Stimulated activated naive CD8-positive, alpha-beta T cell treated with anti-CD3 and anti-CD28 coated beads, Interleukin-15, amount 100 ng/mL, for 72 hours (primary cell): ENCODE measurements at regions not wholly inside any gene's neighbourhood (a gene's known extent, or its start where the extent isn't known, plus 50 kb on each side); places are given as distances from the start of the nearest gene placed in this dataset.
"Not testable (repeated sequence)": the region's sequence is repeated elsewhere in the genome, so short reads cannot be mapped to it uniquely, and the experiment has no call there.

Source experiments
- ATAC-seq: fragments of 150-1000 bp; cut with Tn5 transposase; 2 replicates; pipeline ENCODE4 v1.10.0; 2021; ENCODE audit warnings: mild to moderate bottlenecking, moderate library complexity
- DNase-seq, 2 donors: peaks; one replicate each; pipeline ENCODE4 v3.0.0; 2021 to 2022
- H3K27ac Mint-ChIP-seq, 2 donors: one replicate each; pipeline ENCODE4 v1.8.0; 2022; ENCODE audit warnings: mild to moderate bottlenecking in 2 of 2, mixed read lengths in 2 of 2, moderate library complexity in 2 of 2
- H3K27me3 Mint-ChIP-seq: one replicate; pipeline ENCODE4 v1.8.0; 2022; ENCODE audit warnings: mixed read lengths
- H3K4me1 Mint-ChIP-seq: one replicate; pipeline ENCODE4 v1.8.0; 2022; ENCODE audit warnings: mild to moderate bottlenecking, mixed read lengths
- H3K4me3 Mint-ChIP-seq, 2 donors: one replicate each; pipeline ENCODE4 v1.8.0; 2022; ENCODE audit warnings: mild to moderate bottlenecking in 2 of 2, mixed read lengths in 2 of 2, moderate library complexity in 1 of 2
- H3K9me3 Mint-ChIP-seq, 2 donors: one replicate each; pipeline ENCODE4 v1.8.0; 2022; ENCODE audit warnings: mixed read lengths in 2 of 2

DNA sequence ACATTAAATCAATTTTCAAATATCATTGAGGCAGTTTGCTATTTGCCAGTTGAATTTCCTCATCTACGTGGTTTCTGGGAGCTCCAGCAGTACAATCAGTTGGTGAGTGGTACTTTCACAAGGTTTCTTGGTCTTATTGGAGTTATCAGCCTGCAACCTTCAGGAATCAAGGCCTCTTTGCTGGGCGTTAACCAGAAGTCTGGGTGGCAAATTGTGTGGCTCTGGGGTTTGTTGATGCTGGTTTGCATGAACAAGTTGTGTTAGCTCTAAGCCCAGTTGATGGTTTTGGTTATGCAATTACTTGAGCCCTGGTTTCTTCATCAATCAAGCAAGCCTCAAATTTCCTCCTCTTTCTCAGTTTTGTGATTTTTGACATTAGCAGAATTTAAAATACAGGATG lies 152.9 kb upstream of the ANKRD55 start:
- H3K4me1 Mint-ChIP-seq, result no peaks in the 10 kb centered on the region
- DNase-seq, result no peak
- no peaks in the 10 kb centered on the region for H3K27me3 Mint-ChIP-seq
- H3K27ac Mint-ChIP-seq, result no peak overlapping the region
- no peak overlapping the region for H3K4me3 Mint-ChIP-seq
- peaks cover 0 to 12% of the 10 kb centered on the region in 2 donors for H3K9me3 Mint-ChIP-seq
- ATAC-seq, result no peak

DNA sequence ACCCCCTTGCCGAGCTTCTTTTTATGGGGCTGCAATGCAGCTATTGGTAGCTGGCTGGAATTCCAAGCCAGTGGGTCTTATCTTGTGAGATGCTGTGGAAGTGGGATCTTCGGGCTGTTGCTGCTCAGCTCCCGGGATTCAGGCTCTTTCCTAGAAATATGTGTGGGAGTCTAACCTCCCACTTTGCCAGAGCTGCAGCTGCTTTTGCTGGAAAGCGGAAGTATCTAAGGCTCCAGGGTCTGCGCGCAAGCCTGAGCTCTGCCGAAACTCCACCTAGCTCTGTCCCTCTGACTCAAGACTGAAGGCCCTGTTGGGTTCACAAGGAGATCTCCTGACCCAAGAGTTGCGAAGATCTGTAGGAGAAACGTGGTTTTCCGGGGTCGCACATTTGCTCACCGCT lies 151.1 kb upstream of the ANKRD55 start:
- DNase-seq (no peak), ATAC-seq (no peak)
- no peaks in the 10 kb centered on the region for H3K9me3 Mint-ChIP-seq
- peak overlapping the region in 1 of 2 donors; percentile 75 for H3K27ac Mint-ChIP-seq
- no peaks in the 10 kb centered on the region for H3K27me3 Mint-ChIP-seq
- no peaks in the 10 kb centered on the region for H3K4me1 Mint-ChIP-seq
- H3K4me3 Mint-ChIP-seq, result no peak overlapping the region

DNA sequence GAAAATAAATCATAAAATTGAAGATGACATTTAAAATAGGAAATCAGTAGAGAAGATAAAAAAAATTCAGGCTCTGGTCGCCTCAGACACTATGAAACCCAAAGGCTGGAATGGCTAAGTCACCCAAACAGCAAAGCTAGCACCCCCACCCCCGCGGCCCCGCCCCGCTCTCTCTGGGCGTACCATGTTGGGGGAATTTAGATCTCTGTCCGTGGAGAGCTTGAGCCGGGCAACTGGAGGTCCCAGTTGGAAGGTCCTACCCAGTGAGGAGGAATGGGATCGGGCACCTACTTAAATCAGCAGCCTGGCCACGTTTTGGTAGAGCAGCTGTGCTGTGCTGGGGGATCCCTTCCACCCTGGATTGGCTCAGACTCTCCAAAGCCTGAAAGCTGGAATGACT lies 150.6 kb upstream of the ANKRD55 start:
- DNase-seq (no peak), ATAC-seq (no peak)
- no peaks in the 10 kb centered on the region for H3K27me3 Mint-ChIP-seq
- no peak overlapping the region for H3K27ac Mint-ChIP-seq
- H3K4me1 Mint-ChIP-seq, result no peaks in the 10 kb centered on the region
- no peaks in the 10 kb centered on the region for H3K9me3 Mint-ChIP-seq
- H3K4me3 Mint-ChIP-seq, result no peak overlapping the region

DNA sequence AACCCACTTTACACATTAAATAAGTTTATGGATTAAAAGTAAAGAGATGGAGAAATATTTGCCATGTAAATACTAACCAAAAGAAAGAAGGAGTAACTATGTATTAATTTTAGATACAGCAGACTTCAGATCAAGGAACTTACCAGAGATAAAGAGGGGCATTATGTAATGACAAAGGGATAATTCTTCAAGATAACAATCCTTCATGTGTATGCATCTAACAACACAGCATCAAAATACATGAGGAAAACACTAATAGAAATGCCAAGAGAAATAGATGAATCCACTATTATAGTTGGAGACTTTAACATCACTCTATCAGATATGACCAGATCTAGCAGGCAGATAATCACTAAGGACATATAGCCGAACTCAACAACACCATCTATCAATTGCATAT lies 149.8 kb upstream of the ANKRD55 start:
- Mint-ChIP-seq H3K9me3 (no peaks in the 10 kb centered on the region), H3K4me3 (no peak overlapping the region), H3K27ac (no peak overlapping the region), H3K27me3 (no peaks in the 10 kb centered on the region), H3K4me1 (no peaks in the 10 kb centered on the region)
- DNase-seq (no peak), ATAC-seq (no peak)

DNA sequence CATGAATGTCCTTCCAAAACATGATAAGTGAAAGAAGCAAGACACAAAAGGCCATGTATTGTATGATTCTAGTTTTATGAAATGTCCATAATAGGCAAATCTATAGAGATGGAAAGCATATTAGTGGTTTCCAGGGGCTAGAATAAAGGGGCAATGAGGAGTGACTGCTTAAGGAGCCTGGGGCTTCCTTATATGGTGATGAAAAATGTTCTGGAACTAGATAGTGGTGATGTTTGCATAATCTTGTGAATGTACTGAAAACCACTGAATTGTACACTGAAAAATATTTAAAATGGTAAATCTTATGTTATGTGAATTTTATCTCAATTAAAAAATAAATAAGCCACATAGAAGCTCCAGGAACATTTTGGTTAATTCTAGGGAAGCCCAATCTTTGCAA lies 144.4 kb upstream of the ANKRD55 start:
- Mint-ChIP-seq H3K4me1 (no peaks in the 10 kb centered on the region), H3K9me3 (peaks cover 0 to 12% of the 10 kb centered on the region in 2 donors), H3K27me3 (peaks cover 7% of the 10 kb centered on the region), H3K27ac (no peak overlapping the region), H3K4me3 (no peak overlapping the region)
- ATAC-seq (no peak), DNase-seq (no peak)

DNA sequence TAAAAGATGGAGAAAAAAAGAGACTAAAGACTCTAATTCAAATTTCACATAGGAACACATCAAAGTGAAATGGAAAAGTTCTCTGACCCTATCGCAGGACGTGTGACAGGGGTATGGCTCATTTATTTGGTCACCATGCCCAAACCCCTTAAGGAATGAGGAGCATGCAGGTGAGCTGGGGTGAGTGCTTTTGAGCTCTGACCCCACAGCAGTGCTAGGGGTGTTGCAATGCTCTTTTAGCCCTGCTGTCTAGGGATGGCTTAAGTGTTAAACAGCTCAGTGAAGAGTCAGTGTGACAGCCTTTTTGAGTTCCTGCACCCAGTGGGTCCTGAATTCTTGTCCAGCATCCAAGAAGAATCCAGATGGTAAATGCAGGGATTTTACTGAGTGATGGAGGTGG lies 143.0 kb upstream of the ANKRD55 start:
- DNase-seq, result no peak
- ATAC-seq, result no peak
- H3K27me3 Mint-ChIP-seq, result peaks cover 7% of the 10 kb centered on the region
- H3K9me3 Mint-ChIP-seq, result peaks cover 4 to 18% of the 10 kb centered on the region in 2 donors
- no peak overlapping the region for H3K27ac Mint-ChIP-seq
- H3K4me1 Mint-ChIP-seq, result no peaks in the 10 kb centered on the region
- no peak overlapping the region for H3K4me3 Mint-ChIP-seq

DNA sequence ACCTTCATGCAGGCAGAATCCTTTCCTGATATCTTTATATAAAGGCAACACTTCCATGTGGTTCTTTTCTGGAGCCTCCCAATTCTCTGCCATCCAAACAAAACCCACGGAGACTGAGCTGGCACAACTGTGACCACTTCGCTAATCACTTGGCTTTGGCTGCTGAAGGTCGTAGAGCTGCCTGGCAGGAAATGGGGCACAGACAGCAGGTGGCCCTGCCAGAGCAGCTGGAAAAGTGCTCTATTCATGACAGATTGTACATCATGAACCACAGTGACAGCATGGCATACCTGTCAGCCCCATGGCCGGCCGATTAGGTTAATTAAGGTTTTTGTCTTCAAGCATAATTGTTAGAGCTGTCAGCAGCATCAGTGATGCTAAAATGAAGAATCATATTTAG lies 141.9 kb upstream of the ANKRD55 start:
- Mint-ChIP-seq H3K27me3 (peaks cover 7% of the 10 kb centered on the region), H3K27ac (no peak overlapping the region), H3K9me3 (peaks cover 4 to 18% of the 10 kb centered on the region in 2 donors), H3K4me1 (no peaks in the 10 kb centered on the region), H3K4me3 (no peak overlapping the region)
- no peak for ATAC-seq
- no peak for DNase-seq

DNA sequence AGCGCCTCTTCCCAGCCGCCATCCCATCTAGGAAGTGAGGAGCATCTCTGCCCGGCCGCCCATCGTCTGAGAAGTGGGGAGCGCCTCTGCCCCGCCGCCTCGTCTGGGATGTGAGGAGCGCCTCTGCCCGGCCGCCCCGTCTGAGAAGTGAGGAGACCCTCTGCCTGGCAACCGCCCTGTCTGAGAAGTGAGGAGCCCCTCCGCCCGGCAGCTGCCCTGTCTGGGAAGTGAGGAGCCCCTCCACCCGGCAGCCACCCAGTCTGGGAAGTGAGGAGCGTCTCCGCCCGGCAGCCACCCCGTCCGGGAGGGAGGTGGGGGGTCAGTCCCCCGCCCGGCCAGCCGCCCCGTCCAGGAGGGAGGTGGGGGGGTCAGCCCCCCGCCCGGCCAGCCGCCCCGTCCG lies 139.4 kb upstream of the ANKRD55 start:
- not testable (repeated sequence) for H3K27ac Mint-ChIP-seq, H3K27me3 Mint-ChIP-seq, H3K4me3 Mint-ChIP-seq, H3K4me1 Mint-ChIP-seq, DNase-seq, ATAC-seq
- H3K9me3 Mint-ChIP-seq, result peaks cover 4 to 18% of the 10 kb centered on the region in 2 donors

DNA sequence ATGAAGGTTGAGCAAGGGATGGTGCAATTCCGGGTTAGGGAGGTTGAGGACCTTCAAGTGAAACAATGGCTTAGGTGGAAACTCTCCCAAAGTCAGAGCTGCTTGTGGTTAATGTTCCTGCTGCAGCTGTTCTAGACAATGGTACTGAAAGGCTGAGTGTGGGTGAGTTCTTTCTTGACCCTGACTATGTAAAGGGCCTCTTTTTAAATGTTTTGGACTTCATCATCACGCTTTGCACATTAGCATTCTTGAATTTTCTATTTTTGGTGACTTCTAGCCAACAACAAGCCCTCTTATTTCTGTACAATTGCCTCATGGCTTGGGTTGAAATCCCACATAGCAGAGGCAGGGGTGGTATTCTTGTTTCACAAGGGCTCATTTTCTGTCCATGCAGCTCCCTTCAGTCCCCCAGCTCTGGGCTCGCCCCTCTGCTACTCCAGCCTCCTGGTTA lies 136.3 kb upstream of the ANKRD55 start:
- DNase-seq (no peak), ATAC-seq (no peak)
- H3K9me3 Mint-ChIP-seq, result peaks cover 4 to 6% of the 10 kb centered on the region in 2 donors
- peak overlapping the region in 1 of 2 donors; percentile 34 for H3K27ac Mint-ChIP-seq
- H3K4me1 Mint-ChIP-seq, result no peaks in the 10 kb centered on the region
- H3K4me3 Mint-ChIP-seq, result no peak overlapping the region
- H3K27me3 Mint-ChIP-seq, result no peaks in the 10 kb centered on the region

DNA sequence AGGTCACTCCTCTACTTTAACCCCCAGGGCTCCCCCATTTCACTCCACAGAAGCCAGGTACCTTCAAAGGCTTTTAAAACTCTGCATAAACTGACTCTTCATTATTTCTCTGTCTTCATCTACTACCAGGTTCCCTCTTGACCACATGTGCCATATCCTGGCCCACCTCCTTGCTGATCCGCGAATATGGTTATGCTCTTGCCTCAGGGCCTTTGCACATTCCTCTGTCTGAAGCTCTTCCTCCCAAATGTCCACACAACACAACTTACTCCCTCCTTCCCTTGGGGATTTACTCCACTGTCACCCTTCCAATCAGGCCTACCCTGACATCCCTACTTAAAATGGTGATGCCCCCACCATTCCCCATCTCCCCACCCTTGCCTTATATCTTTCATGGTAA lies 134.6 kb upstream of the ANKRD55 start:
- Mint-ChIP-seq H3K27me3 (no peaks in the 10 kb centered on the region), H3K4me1 (no peaks in the 10 kb centered on the region), H3K9me3 (peaks cover 4 to 13% of the 10 kb centered on the region in 2 donors), H3K27ac (no peak overlapping the region), H3K4me3 (no peak overlapping the region)
- DNase-seq (no peak), ATAC-seq (no peak)

DNA sequence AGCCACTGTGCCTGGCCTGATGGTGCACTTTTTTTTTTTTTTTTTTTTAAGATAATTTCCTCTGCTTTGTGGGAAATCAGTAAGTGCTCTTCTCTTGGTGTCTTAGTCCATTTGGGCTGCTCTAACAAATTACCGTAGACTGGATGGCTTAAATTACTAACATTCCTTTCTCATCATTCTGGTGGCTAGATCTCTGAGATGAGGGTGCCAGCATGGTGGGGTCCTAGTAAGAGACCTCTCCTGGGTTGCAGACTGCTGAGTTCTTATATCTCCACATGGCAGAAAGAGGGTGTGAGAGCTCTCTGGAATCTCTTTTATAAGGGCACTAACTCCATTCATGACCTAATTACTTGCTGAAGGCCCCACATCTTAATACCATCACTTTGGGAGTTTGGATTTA lies 133.9 kb upstream of the ANKRD55 start:
- Mint-ChIP-seq H3K4me3 (no peak overlapping the region), H3K27me3 (no peaks in the 10 kb centered on the region), H3K9me3 (peaks cover 4 to 11% of the 10 kb centered on the region in 2 donors), H3K4me1 (no peaks in the 10 kb centered on the region), H3K27ac (no peak overlapping the region)
- no peak for ATAC-seq
- DNase-seq, result no peak

DNA sequence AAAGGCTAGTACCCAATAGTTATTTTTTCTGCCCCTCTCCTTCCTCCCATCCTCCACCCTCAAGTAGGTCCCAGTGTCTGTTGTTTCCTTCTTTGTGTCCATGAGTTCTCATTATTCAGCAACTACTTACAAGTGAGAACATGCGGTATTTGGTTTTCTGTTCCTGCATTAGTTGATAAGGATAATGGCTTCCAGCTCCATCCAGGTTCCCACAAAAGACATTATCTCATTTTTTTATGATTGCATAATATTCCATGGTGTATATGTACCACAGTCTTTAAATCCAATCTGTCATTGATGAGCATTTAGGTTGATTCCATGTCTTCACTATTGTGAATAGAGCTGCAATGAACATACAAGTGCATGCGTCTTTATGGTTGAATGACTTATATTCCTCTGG lies 128.3 kb upstream of the ANKRD55 start:
- ATAC-seq, result no peak
- Mint-ChIP-seq H3K4me3 (no peak overlapping the region), H3K9me3 (peaks cover 0 to 12% of the 10 kb centered on the region in 2 donors), H3K27me3 (no peaks in the 10 kb centered on the region), H3K4me1 (peaks cover 5% of the 10 kb centered on the region), H3K27ac (no peak overlapping the region)
- DNase-seq, result no peak

DNA sequence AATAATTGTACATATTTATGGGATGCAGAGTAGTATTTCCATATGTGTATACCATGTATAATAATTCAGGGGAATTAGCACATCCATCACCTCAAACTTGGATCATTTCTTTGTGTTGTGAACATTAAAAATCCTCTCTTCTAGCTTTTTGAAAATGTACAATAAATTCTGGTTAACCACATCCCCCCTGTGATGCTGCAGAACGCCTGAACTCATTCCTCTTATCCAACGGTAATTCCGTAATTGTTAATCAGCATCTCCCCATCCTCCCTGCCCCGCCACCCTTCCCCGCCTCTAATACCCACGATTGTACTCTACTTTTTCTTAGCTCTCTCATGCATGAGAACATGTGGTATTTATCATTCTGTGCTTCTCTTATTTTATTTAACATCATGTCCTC lies 127.7 kb upstream of the ANKRD55 start:
- DNase-seq (no peak), ATAC-seq (no peak)
- Mint-ChIP-seq H3K9me3 (peaks cover 0 to 12% of the 10 kb centered on the region in 2 donors), H3K4me1 (peaks cover 5% of the 10 kb centered on the region), H3K4me3 (no peak overlapping the region), H3K27ac (no peak overlapping the region), H3K27me3 (no peaks in the 10 kb centered on the region)

DNA sequence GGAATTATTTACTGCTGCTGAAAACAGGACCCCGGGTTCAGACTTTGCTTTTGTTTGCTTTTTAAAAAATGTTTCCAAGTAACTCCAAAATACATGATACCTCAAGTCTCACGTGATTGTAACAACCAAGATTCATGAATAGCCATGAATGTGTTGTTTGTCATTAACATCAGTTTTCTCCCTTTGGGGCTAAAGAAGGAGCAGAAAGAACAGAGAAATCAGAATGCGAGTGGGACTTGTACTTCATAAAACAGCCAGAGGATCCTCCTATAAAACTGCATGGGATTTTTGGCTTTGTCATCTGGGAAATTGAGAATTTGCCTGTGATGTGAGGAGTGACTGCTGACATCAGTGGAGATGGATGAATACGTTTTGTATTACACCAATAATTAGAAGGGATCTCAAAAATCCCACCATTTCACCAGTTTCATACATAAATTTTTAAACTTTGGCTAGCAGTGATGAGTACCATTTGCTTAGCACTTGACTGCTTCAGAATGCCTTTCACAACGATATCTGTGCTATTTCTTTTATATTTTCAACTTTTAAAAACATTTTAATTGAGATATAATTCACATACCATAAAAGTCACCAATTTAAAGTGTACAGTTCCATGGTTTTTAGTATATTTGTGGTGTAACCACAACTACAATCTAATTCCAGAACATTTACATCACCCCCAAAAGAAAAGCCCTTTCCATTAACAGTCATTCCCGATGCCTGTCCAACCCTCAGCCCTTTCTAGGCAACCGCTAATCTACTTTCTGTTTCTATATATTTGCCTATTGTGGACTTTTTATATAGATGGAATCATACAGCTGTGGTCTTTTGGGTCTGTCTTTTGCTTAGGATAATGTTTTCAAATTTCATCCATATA lies 126.9 kb upstream of the ANKRD55 start:
- Mint-ChIP-seq H3K27ac (no peak overlapping the region), H3K4me1 (peaks cover 5% of the 10 kb centered on the region), H3K27me3 (no peaks in the 10 kb centered on the region), H3K4me3 (no peak overlapping the region), H3K9me3 (peaks cover 0 to 12% of the 10 kb centered on the region in 2 donors)
- ATAC-seq, result no peak
- DNase-seq, result no peak

DNA sequence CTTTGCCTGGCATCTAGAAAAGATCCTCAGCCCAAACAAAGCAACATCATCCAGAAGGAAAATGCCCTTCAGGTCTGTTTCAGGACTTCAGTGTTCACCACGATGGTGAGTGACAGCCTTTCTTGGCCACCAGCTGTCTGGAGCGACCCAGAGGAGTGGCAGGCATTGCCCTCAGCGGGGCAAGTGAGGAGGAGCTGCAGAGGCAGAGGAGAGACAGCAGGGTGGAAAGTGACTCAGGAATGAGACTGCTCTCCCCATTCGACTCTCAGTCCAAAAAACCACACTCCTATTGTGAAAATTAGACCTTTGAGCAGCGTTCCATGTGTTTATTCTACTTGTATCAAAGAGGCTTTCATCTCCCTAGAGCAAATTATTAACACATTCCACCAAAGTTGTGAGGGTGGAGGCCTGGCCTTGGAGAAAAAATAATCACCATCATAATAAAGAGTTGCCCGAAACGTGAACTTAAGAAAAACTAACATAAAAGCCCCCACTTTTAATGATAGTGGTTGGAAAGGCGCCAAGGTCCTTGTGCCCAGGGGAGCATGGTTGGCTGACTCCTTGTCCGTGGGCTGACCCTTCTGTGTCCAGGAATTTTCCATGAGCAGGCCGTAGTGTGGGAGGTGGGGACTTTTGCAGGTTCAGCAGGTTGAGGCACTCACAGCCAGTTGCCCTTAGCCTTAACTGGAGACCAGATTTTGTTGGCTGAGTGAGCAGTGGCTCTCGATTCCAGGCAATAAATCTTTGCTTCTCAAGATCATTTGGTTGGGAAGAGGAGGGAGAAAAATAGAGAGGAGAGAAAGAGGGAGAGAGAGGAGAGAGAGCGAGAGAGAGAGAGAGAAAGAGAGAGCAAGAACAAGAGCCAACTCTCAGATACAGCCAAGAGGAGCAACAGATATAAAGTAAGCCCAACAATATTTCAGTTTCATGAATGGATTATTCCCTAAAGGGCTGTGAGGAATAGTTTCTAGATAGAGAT lies 125.9 kb upstream of the ANKRD55 start:
- Mint-ChIP-seq H3K9me3 (peaks cover 0 to 8% of the 10 kb centered on the region in 2 donors), H3K27ac (no peak overlapping the region), H3K27me3 (no peaks in the 10 kb centered on the region), H3K4me1 (peaks cover 5% of the 10 kb centered on the region), H3K4me3 (no peak overlapping the region)
- ATAC-seq, result no peak
- DNase-seq, result no peak

DNA sequence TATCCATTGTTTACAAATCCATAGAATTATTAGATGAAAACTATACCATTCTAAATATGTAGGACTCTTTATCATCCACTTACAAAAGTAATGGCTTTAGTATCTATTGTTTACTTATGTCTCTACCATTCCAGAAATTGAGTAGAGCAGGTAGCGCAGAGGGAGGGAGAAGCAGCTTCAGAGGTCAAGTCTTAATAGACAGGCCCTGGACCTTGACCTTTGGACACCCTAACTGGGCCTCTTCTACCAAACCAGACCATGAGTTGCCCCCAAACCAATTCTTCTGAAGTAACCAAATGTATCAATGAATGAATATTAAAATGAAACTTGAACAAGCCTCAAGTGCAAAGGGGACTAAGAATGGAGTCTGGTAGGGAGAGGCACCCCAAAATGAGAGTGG lies 124.9 kb upstream of the ANKRD55 start:
- DNase-seq (no peak), ATAC-seq (no peak)
- H3K27ac Mint-ChIP-seq, result no peak overlapping the region
- H3K9me3 Mint-ChIP-seq, result peaks cover 0 to 5% of the 10 kb centered on the region in 2 donors
- peaks cover 7% of the 10 kb centered on the region for H3K4me1 Mint-ChIP-seq
- H3K4me3 Mint-ChIP-seq, result no peak overlapping the region
- H3K27me3 Mint-ChIP-seq, result no peaks in the 10 kb centered on the region
